ENCODE measurements at regions not wholly inside any gene's neighbourhood (a gene's known extent, or its start where the extent isn't known, plus 50 kb on each side); places are given as distances from the start of the nearest gene placed in this dataset.

GRCh38 chr3:73734211-73735089 is 109.7 kb upstream of the PDZRN3 start:
- Histone ChIP-seq H3K27ac (ENCODE audit: insufficient read length, low read depth, low read length) (no peak overlapping the region), H3K4ac (ENCODE audit: low read depth, low read length) (no peak overlapping the region), H3K23ac (ENCODE audit: insufficient read length, low read depth, low read length) (no peak overlapping the region), H2BK5ac (ENCODE audit: insufficient read length, low read length) (no peak overlapping the region), H3K56ac (ENCODE audit: insufficient read length, low read depth, low read length) (no peak overlapping the region), H2BK120ac (ENCODE audit: low read depth, low read length, poor library complexity, severe bottlenecking) (no peak overlapping the region), H2AK5ac (ENCODE audit: insufficient read length, low read length) (no peak overlapping the region), H3K27me3 (ENCODE audit: insufficient read depth, low read length) (no peaks in the 10 kb centered on the region), H3K79me2 (ENCODE audit: insufficient read depth, low read length) (no peaks in the 10 kb centered on the region), H4K5ac (ENCODE audit: insufficient read length, low read depth, low read length) (no peak overlapping the region), H4K91ac (ENCODE audit: insufficient read length, low read depth, low read length) (no peak overlapping the region), H3T11ph (ENCODE audit: low read length) (no peak overlapping the region), H2BK15ac (ENCODE audit: low read depth, low read length) (no peak overlapping the region), H3K14ac (ENCODE audit: insufficient read depth, low read length) (no peak overlapping the region), H3K23me2 (ENCODE audit: insufficient read length, low read depth, low read length, poor library complexity, severe bottlenecking) (no peaks in the 10 kb centered on the region), H3K4me1 (ENCODE audit: insufficient read depth, low read length) (peaks cover 5% of the 10 kb centered on the region; the same call in 1 of the 2 replicates), H3K9ac (ENCODE audit: extremely low read depth, insufficient read length, low read length) (no peak overlapping the region), H2AFZ (ENCODE audit: low read length) (no peak overlapping the region), H4K20me1 (ENCODE audit: control insufficient read depth, insufficient read depth, insufficient read length) (no peaks in the 10 kb centered on the region), H2BK12ac (ENCODE audit: insufficient read length, low read depth, low read length) (no peak overlapping the region), H3K18ac (ENCODE audit: insufficient read length, low read depth, low read length) (no peak overlapping the region), H3K79me1 (ENCODE audit: insufficient read depth, low read depth, low read length, poor library complexity, severe bottlenecking) (no peaks in the 10 kb centered on the region), H3K4me2 (ENCODE audit: insufficient read depth, insufficient read length, low read length) (no peak overlapping the region), H4K8ac (replicated peaks; ENCODE audit: insufficient read length, low read depth, low read length) (no peak overlapping the region), H2BK20ac (ENCODE audit: low read depth, low read length, poor library complexity, severe bottlenecking) (no peak overlapping the region), H3K9me3 (ENCODE audit: control insufficient read depth, low read depth, low read length) (no peaks in the 10 kb centered on the region)
- WGBS (ENCODE audit: extremely low coverage, insufficient read length, low lambda C conversion rate), result no CpG with 5 or more reads among the region's 3 CpGs
- Mint-ChIP-seq H3K36me3 (ENCODE audit: insufficient read depth in 1 of 3, low read depth in 3 of 3) (no peaks in the 10 kb centered on the region; a peak in 1 of 7 replicates), H3K4me1 (peaks cover 21 to 25% of the 10 kb centered on the region in 2 experiments), H3K9me3 (peaks cover 2 to 3% of the 10 kb centered on the region in 2 experiments; a peak in 3 of 5 replicates), H3K27me3 (ENCODE audit: low read depth) (no peaks in the 10 kb centered on the region; the same call in 1 of the 2 replicates), H3K4me3 (no peak overlapping the region), H3K27ac (no peak overlapping the region)
- no peak for DNase-seq
- TF ChIP-seq CTCF (conservative IDR thresholded peaks at IDR 0.05), result no peak

Measured in H9 (cell line).